H1 (cell line): ENCODE measurements at regions not wholly inside any gene's neighbourhood (a gene's known extent, or its start where the extent isn't known, plus 50 kb on each side); places are given as distances from the start of the nearest gene placed in this dataset.

ENCODE experiments used
- CTCF ChIA-PET: fragments of 300-600 bp; sonication (Branson Sonifier 250); formaldehyde crosslinking; loops from one replicate; lab custom pipeline; 2021; ENCODE audit not compliant: partially characterized antibody; lab: Charles Lee
- POLR2A ChIA-PET: fragments of 300-600 bp; sonication (Branson Sonifier 250); formaldehyde crosslinking; loops from one replicate; lab custom pipeline; 2021; ENCODE audit warnings: inconsistent platforms; ENCODE audit not compliant: partially characterized antibody; lab: Charles Lee
- DNase-seq, 2 experiments: peaks; one replicate each; pipeline versions ENCODE4 v3.0.0 to v3.0.0-alpha.2; 2010 to 2022; ENCODE audit warnings: low spot score in 2 of 2, low read depth in 1 of 2, mixed read lengths in 1 of 2
- FAIRE-seq: peaks from 2 replicates; lab custom pipeline; 2011; peaks lifted over from hg19 to GRCh38; lab: Jason Lieb, UNC
- H2AFZ ChIP-seq: 2 replicates; pipeline ENCODE4 v1.8.1; 2012; ENCODE audit warnings: low read length, inconsistent platforms
- H2AK5ac ChIP-seq: 2 replicates; pipeline ENCODE4 v1.6.1; 2013; ENCODE audit warnings: low read depth, low read length
- H2BK120ac ChIP-seq: replicated peaks from 2 replicates; pipeline ENCODE3; 2013; ENCODE audit warnings: low read depth, low read length, inconsistent platforms
- H2BK12ac ChIP-seq: 2 replicates; pipeline ENCODE4 v1.6.1; 2013; ENCODE audit warnings: low read depth, low read length
- H2BK15ac ChIP-seq: 2 replicates; pipeline ENCODE4 v1.6.1; 2013; ENCODE audit warnings: low read length
- H2BK20ac ChIP-seq: 2 replicates; pipeline ENCODE4 v1.6.1; 2013; ENCODE audit warnings: low read length
- H2BK5ac ChIP-seq: 2 replicates; pipeline ENCODE4 v1.6.1; 2013; ENCODE audit warnings: low read depth, low read length
- H3K14ac ChIP-seq: 2 replicates; pipeline ENCODE4 v1.6.1; 2013; ENCODE audit warnings: inconsistent platforms; ENCODE audit not compliant: insufficient read length
- H3K18ac ChIP-seq: 2 replicates; pipeline ENCODE4 v1.6.1; 2013; ENCODE audit warnings: low read length; ENCODE audit errors: extremely low read depth
- H3K23ac ChIP-seq: 2 replicates; pipeline ENCODE4 v1.6.1; 2013; ENCODE audit warnings: inconsistent platforms; ENCODE audit not compliant: insufficient read length
- H3K23me2 ChIP-seq: 2 replicates; pipeline ENCODE4 v1.6.1; 2013; ENCODE audit warnings: low read depth, low read length
- H3K27ac ChIP-seq: 2 replicates; pipeline ENCODE4 v1.6.1; 2011; ENCODE audit warnings: low read depth, low read length, inconsistent platforms
- H3K27me3 ChIP-seq, 4 experiments: replicated peaks in 1 of 4; 1 replicate in 1 of 4; 2 replicates in 3 of 4; pipeline versions ENCODE4 v1.6.1 to v1.8.1; 2011 to 2013; ENCODE audit warnings: low read length in 3 of 4, mild to moderate bottlenecking in 3 of 4, inconsistent platforms in 2 of 4, mixed read lengths in 2 of 4, moderate library complexity in 1 of 4; ENCODE audit not compliant: control insufficient read depth in 3 of 4, insufficient read depth in 3 of 4; ENCODE audit errors: extremely low read depth in 1 of 4
- H3K36me3 ChIP-seq, 4 experiments: 2 replicates each; pipeline versions ENCODE4 v1.6.1 to v1.8.1; 2011 to 2013; ENCODE audit warnings: mild to moderate bottlenecking in 4 of 4, low read length in 3 of 4, moderate library complexity in 2 of 4, control low read depth in 1 of 4, inconsistent platforms in 1 of 4; ENCODE audit not compliant: insufficient read depth in 4 of 4, control insufficient read depth in 2 of 4
- H3K4ac ChIP-seq: replicated peaks from 2 replicates; pipeline ENCODE3; 2013; ENCODE audit warnings: low read length, low read depth, mixed read lengths, inconsistent platforms; ENCODE audit not compliant: insufficient read length
- H3K4me1 ChIP-seq, 4 experiments: replicated peaks in 1 of 4; 1 replicate in 1 of 4; 2 replicates in 3 of 4; pipeline versions ENCODE4 v1.6.1 to v1.8.1; 2011 to 2013; ENCODE audit warnings: low read length in 3 of 4, inconsistent platforms in 2 of 4, mixed read lengths in 1 of 4; ENCODE audit not compliant: insufficient read depth in 4 of 4, control insufficient read depth in 3 of 4
- H3K4me2 ChIP-seq, 2 experiments: 2 replicates each; pipeline versions ENCODE4 v1.6.1 to v1.8.1; 2011 to 2013; ENCODE audit warnings: low read depth in 2 of 2, low read length in 2 of 2, control low read depth in 1 of 2, inconsistent platforms in 1 of 2, mild to moderate bottlenecking in 1 of 2; ENCODE audit not compliant: insufficient read depth in 1 of 2
- H3K4me3 ChIP-seq, 4 experiments: fragments of 200-600, 300-600 bp in 1 of 4; sonication (generic), shearing (Covaris generic), sonication (Bioruptor Twin) in 1 of 4; 2 replicates each; pipeline versions ENCODE4 v1.5.1 to v1.8.1; 2011 to 2016; ENCODE audit warnings: low read length in 4 of 4, low read depth in 3 of 4, control low read depth in 2 of 4, inconsistent platforms in 2 of 4, mild to moderate bottlenecking in 2 of 4, mixed read lengths in 1 of 4, moderate library complexity in 1 of 4; ENCODE audit not compliant: insufficient read depth in 2 of 4; ENCODE audit errors: extremely low read depth in 1 of 4
- H3K56ac ChIP-seq: replicated peaks from 2 replicates; pipeline ENCODE3; 2013; ENCODE audit warnings: low read depth, mild to moderate bottlenecking, mixed read lengths, low read length, inconsistent platforms; ENCODE audit not compliant: insufficient read length
- H3K79me1 ChIP-seq: 2 replicates; pipeline ENCODE4 v1.6.1; 2013; ENCODE audit warnings: low read depth, low read length, control low read depth
- H3K79me2 ChIP-seq, 2 experiments: 2 replicates each; pipeline versions ENCODE4 v1.6.1 to v1.8.1; 2012 to 2013; ENCODE audit warnings: low read length in 2 of 2, mild to moderate bottlenecking in 2 of 2, inconsistent platforms in 1 of 2; ENCODE audit not compliant: insufficient read depth in 2 of 2, control insufficient read depth in 1 of 2
- H3K9ac ChIP-seq, 4 experiments: replicated peaks in 1 of 4; 1 replicate in 1 of 4; 2 replicates in 3 of 4; pipeline versions ENCODE4 v1.6.1 to v1.8.1; 2011 to 2013; ENCODE audit warnings: low read depth in 3 of 4, low read length in 3 of 4, control low read depth in 2 of 4, mild to moderate bottlenecking in 2 of 4, moderate library complexity in 2 of 4, inconsistent platforms in 1 of 4; ENCODE audit errors: extremely low read depth in 1 of 4
- H3K9me3 ChIP-seq, 2 experiments: 2 replicates each; pipeline versions ENCODE4 v1.6.1 to v1.8.1; 2012 to 2013; ENCODE audit warnings: mild to moderate bottlenecking in 2 of 2, moderate library complexity in 2 of 2, control low read depth in 1 of 2, inconsistent platforms in 1 of 2, low read depth in 1 of 2, low read length in 1 of 2, mixed read lengths in 1 of 2; ENCODE audit not compliant: insufficient read depth in 2 of 2
- H4K20me1 ChIP-seq, 2 experiments: replicated peaks in 1 of 2; 2 replicates each; pipeline versions ENCODE3 to v1.8.1; 2011 to 2013; ENCODE audit warnings: inconsistent platforms in 2 of 2, low read length in 2 of 2, mild to moderate bottlenecking in 1 of 2; ENCODE audit not compliant: insufficient read depth in 2 of 2, control insufficient read depth in 1 of 2
- H4K5ac ChIP-seq: 2 replicates; pipeline ENCODE4 v1.6.1; 2013; ENCODE audit warnings: low read length, low read depth, mixed read lengths, inconsistent platforms; ENCODE audit not compliant: insufficient read length
- H4K8ac ChIP-seq: 2 replicates; pipeline ENCODE4 v1.8.0; 2013; ENCODE audit warnings: mild to moderate bottlenecking, moderate library complexity, low read length, inconsistent platforms; ENCODE audit not compliant: insufficient read depth; ENCODE audit errors: extremely low read depth
- H4K91ac ChIP-seq: replicated peaks from 2 replicates; pipeline ENCODE3; 2013; ENCODE audit warnings: low read length, mixed read lengths, inconsistent platforms; ENCODE audit not compliant: insufficient read length
- BACH1 ChIP-seq: IDR thresholded peaks from 2 replicates; pipeline ENCODE4 v1.6.1; 2012; ENCODE audit warnings: low read length, improper control_type of control experiment
- BCL11A ChIP-seq, 2 experiments: IDR thresholded peaks; one replicate each; pipeline ENCODE4 v1.6.1; 2011; ENCODE audit warnings: low read depth in 2 of 2, low read length in 2 of 2, mild to moderate bottlenecking in 2 of 2
- CBX8 ChIP-seq: fragments of 300-800, 300-1000 bp; sonication (generic); IDR thresholded peaks from 2 replicates; pipeline ENCODE4 v1.7.1; 2016; ENCODE audit warnings: low read depth, low read length, borderline replicate concordance
- CREB1 ChIP-seq: IDR thresholded peaks from 2 replicates; pipeline ENCODE4 v1.6.1; 2012; ENCODE audit warnings: inconsistent platforms
- GTF2F1 ChIP-seq: IDR thresholded peaks from 2 replicates; pipeline ENCODE4 v1.6.1; 2012; ENCODE audit warnings: low read depth, low read length, improper control_type of control experiment, borderline replicate concordance
- HDAC6 ChIP-seq: IDR thresholded peaks from one replicate; pipeline ENCODE4 v1.7.1; 2012; ENCODE audit warnings: low read depth, mild to moderate bottlenecking, inconsistent platforms, low read length, moderate library complexity
- JUND ChIP-seq: IDR thresholded peaks from 2 replicates; pipeline ENCODE4 v1.6.1; 2011; ENCODE audit warnings: mild to moderate bottlenecking, improper control_type of control experiment, low read length
- KDM5A ChIP-seq: fragments of 200-600 bp; IDR thresholded peaks from 2 replicates; pipeline ENCODE4 v1.7.1; 2012; ENCODE audit warnings: mild to moderate bottlenecking, low read length, inconsistent platforms, mixed read lengths
- MAFK ChIP-seq: IDR thresholded peaks from 2 replicates; pipeline ENCODE4 v1.6.1; 2012; ENCODE audit warnings: low read depth, mild to moderate bottlenecking, improper control_type of control experiment, low read length
- POLR2AphosphoS5 ChIP-seq: IDR thresholded peaks from 2 replicates; pipeline ENCODE4 v1.6.1; 2011; ENCODE audit warnings: low read depth, low read length
- RNF2 ChIP-seq: fragments of 200-900, 300-1000 bp; sonication (generic); IDR thresholded peaks from 2 replicates; pipeline ENCODE4 v1.7.1; 2016; ENCODE audit warnings: borderline replicate concordance, low read depth, mild to moderate bottlenecking, antibody characterized with exemption, low read length; ENCODE audit not compliant: poor library complexity, severe bottlenecking; ENCODE audit errors: missing control alignments
- RXRA ChIP-seq: IDR thresholded peaks from 2 replicates; pipeline ENCODE4 v1.6.1; 2011; ENCODE audit warnings: low read depth, mild to moderate bottlenecking, low read length, moderate library complexity; ENCODE audit not compliant: insufficient read depth
- SIRT6 ChIP-seq: IDR thresholded peaks from one replicate; pipeline ENCODE4 v1.7.1; 2012; ENCODE audit warnings: low read length, inconsistent platforms
- SRF ChIP-seq: IDR thresholded peaks from 2 replicates; pipeline ENCODE4 v1.6.1; 2011; ENCODE audit warnings: mild to moderate bottlenecking, low read depth, low read length, moderate library complexity
- TF ChIP-seq, protein P1 (sequence below): IDR thresholded peaks from 2 replicates; pipeline ENCODE4 v1.6.1; 2011; ENCODE audit warnings: low read depth, mild to moderate bottlenecking, low read length; ENCODE audit not compliant: insufficient read depth

DNA sequence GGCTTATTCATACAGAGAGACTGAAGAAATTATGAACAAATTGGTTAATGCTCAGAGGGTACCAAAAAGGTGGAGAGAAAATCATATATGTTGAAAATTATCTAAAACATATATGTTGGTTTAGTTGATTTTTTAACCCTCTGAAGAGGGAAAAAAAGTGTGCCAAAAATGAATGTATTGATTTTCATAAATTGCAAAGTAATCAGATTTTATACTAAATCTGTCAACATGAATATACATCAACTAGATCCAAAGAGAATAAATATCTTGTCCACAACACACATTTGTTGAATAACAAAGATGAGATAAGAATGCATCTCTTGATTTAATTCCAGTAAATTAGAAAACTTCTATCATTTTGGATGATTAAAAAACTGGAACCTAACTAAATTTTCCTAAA, 125.3 kb upstream of the TACR3 start:
- Histone ChIP-seq H2BK12ac (no peak overlapping the region), H3K23ac (no peak overlapping the region), H3K4me2 (no peak overlapping the region), H4K8ac (no peak overlapping the region), H3K79me2 (no peaks in the 10 kb centered on the region), H3K18ac (no peak overlapping the region), H2AK5ac (no peak overlapping the region), H3K36me3 (no peaks in the 10 kb centered on the region), H3K23me2 (no peaks in the 10 kb centered on the region), H2BK20ac (no peak overlapping the region), H3K4me3 (no peak overlapping the region), H2AFZ (no peak overlapping the region), H3K9me3 (no peaks in the 10 kb centered on the region), H4K5ac (no peak overlapping the region), H4K20me1 (no peaks in the 10 kb centered on the region), H4K91ac (no peak overlapping the region), H3K56ac (no peak overlapping the region), H3K14ac (no peak overlapping the region), H2BK15ac (no peak overlapping the region), H3K4me1 (no peaks in the 10 kb centered on the region), H2BK120ac (no peak overlapping the region), H3K9ac (no peak overlapping the region), H3K27ac (no peak overlapping the region), H3K4ac (no peak overlapping the region), H3K27me3 (no peaks in the 10 kb centered on the region), H3K79me1 (no peaks in the 10 kb centered on the region), H2BK5ac (no peak overlapping the region)
- TF ChIP-seq BCL11A (IDR thresholded peaks at IDR 0.05; ENCODE audit: low read depth in 2 of 2, low read length in 2 of 2) (no peak), HDAC6 (no peak), POLR2AphosphoS5 (no peak), MAFK (no peak), RXRA (no peak), JUND (no peak), CREB1 (no peak), SRF (no peak), CBX8 (no peak), GTF2F1 (no peak), SIRT6 (no peak), RNF2 (no peak), BACH1 (no peak), KDM5A (no peak)
- TF ChIP-seq, protein P1, sequence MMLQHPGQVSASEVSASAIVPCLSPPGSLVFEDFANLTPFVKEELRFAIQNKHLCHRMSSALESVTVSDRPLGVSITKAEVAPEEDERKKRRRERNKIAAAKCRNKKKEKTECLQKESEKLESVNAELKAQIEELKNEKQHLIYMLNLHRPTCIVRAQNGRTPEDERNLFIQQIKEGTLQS = no peak
- no peak for DNase-seq
- ChIA-PET CTCF (no interaction called here), POLR2A (no interaction called here)
- FAIRE-seq = no peak
